HEK293 (cell line): ENCODE measurements at regions not wholly inside any gene's neighbourhood (a gene's known extent, or its start where the extent isn't known, plus 50 kb on each side); places are given as distances from the start of the nearest gene placed in this dataset.

ENCODE experiments used
- HOXA7 ChIP-seq: sonication (generic); formaldehyde crosslinking; IDR thresholded peaks from 2 replicates; pipeline ENCODE4 v1.8.1; 2022; ENCODE audit warnings: missing genetic modification reagents, borderline replicate concordance
- ZNF175 ChIP-seq: fragments of 450-650 bp; formaldehyde crosslinking; IDR thresholded peaks from 2 replicates; pipeline ENCODE4 v1.5.1; 2016; ENCODE audit warnings: missing biosample characterization, missing genetic modification characterization
- ZNF2 ChIP-seq: fragments of 450-650 bp; formaldehyde crosslinking; IDR thresholded peaks from 2 replicates; pipeline ENCODE4 v1.5.1; 2016; ENCODE audit warnings: missing biosample characterization, missing genetic modification characterization
- ZNF768 ChIP-seq: fragments of 450-650 bp; formaldehyde crosslinking; IDR thresholded peaks from 2 replicates; pipeline ENCODE4 v1.5.1; 2018; ENCODE audit warnings: missing biosample characterization, mild to moderate bottlenecking, missing genetic modification characterization
- TF ChIP-seq, protein P1 (sequence below): fragments of 450-650 bp; formaldehyde crosslinking; IDR thresholded peaks from 2 replicates; pipeline ENCODE4 v1.5.1; 2016; ENCODE audit warnings: missing biosample characterization, missing genetic modification characterization
- TF ChIP-seq, protein P2 (sequence below): IDR thresholded peaks from 2 replicates; pipeline ENCODE4 v1.6.1; 2011; ENCODE audit warnings: mild to moderate bottlenecking, low read depth, low read length, borderline replicate concordance

- TF ChIP-seq, protein P1, sequence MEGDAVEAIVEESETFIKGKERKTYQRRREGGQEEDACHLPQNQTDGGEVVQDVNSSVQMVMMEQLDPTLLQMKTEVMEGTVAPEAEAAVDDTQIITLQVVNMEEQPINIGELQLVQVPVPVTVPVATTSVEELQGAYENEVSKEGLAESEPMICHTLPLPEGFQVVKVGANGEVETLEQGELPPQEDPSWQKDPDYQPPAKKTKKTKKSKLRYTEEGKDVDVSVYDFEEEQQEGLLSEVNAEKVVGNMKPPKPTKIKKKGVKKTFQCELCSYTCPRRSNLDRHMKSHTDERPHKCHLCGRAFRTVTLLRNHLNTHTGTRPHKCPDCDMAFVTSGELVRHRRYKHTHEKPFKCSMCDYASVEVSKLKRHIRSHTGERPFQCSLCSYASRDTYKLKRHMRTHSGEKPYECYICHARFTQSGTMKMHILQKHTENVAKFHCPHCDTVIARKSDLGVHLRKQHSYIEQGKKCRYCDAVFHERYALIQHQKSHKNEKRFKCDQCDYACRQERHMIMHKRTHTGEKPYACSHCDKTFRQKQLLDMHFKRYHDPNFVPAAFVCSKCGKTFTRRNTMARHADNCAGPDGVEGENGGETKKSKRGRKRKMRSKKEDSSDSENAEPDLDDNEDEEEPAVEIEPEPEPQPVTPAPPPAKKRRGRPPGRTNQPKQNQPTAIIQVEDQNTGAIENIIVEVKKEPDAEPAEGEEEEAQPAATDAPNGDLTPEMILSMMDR (tag by site-specific recombination), result no peak
- no peak for TF ChIP-seq ZNF2 (tag by site-specific recombination)
- TF ChIP-seq ZNF768 (tag by site-specific recombination), result no peak
- TF ChIP-seq, protein P2, sequence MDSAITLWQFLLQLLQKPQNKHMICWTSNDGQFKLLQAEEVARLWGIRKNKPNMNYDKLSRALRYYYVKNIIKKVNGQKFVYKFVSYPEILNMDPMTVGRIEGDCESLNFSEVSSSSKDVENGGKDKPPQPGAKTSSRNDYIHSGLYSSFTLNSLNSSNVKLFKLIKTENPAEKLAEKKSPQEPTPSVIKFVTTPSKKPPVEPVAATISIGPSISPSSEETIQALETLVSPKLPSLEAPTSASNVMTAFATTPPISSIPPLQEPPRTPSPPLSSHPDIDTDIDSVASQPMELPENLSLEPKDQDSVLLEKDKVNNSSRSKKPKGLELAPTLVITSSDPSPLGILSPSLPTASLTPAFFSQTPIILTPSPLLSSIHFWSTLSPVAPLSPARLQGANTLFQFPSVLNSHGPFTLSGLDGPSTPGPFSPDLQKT, result no peak
- no peak for TF ChIP-seq HOXA7 (CRISPR knock-in tag)
- TF ChIP-seq ZNF175 (tag by site-specific recombination), result no peak
Measured at GRCh38 chr11:81342966-81343365, 1390.7 kb downstream of the FAM181B start.
